Esophagus squamous epithelium (tissue), 4 donors: ENCODE measurements at regions not wholly inside any gene's neighbourhood (a gene's known extent, or its start where the extent isn't known, plus 50 kb on each side); places are given as distances from the start of the nearest gene placed in this dataset.

Source experiments
- CTCF ChIP-seq, 6 experiments: fragments of 450-650 bp in 4 of 6; fragments of 200-600 bp in 2 of 6; sonication (generic) in 2 of 6; IDR thresholded peaks; one replicate each; pipeline ENCODE4 v1.5.1; 2016 to 2019; ENCODE audit warnings: antibody characterized with exemption in 6 of 6, mild to moderate bottlenecking in 4 of 6, moderate library complexity in 4 of 6
- POLR2A ChIP-seq, 4 donors: fragments of 450-650 bp; IDR thresholded peaks; one replicate each; pipeline ENCODE4 v1.6.1; 2017; ENCODE audit warnings: antibody characterized with exemption in 4 of 4, mild to moderate bottlenecking in 4 of 4, moderate library complexity in 3 of 4

- TF ChIP-seq CTCF (IDR thresholded peaks at IDR 0.05), result no peak
- no peak for TF ChIP-seq POLR2A (IDR thresholded peaks at IDR 0.05)
These were observed 1448.7 kb downstream of the UQCRFS1 start for GRCh38 chr19:27764186-27764804.
